Gastroesophageal sphincter (tissue), 4 donors: ENCODE measurements at regions not wholly inside any gene's neighbourhood (a gene's known extent, or its start where the extent isn't known, plus 50 kb on each side); places are given as distances from the start of the nearest gene placed in this dataset.
"Not testable (repeated sequence)": the region's sequence is repeated elsewhere in the genome, so short reads cannot be mapped to it uniquely, and the experiment has no call there.

ENCODE experiments used
- ATAC-seq: fragments of 150-250 bp; one replicate; pipeline ENCODE4 v1.9.1; 2016; ENCODE audit warnings: mild to moderate bottlenecking, moderate library complexity
- H3K27ac ChIP-seq, 4 donors: fragments of 200-600 bp; sonication (generic) in 3 of 4; 1 replicate in 3 of 4; 2 replicates in 1 of 4; pipeline ENCODE4 v1.5.1; 2016 to 2019
- H3K27me3 ChIP-seq: fragments of 200-600 bp; sonication (generic); one replicate; pipeline ENCODE4 v1.5.1; 2019
- H3K36me3 ChIP-seq, 2 donors: fragments of 200-600 bp; sonication (generic); one replicate each; pipeline ENCODE4 v1.5.1; 2019; ENCODE audit warnings: control low read depth in 1 of 2
- H3K4me1 ChIP-seq, 3 donors: fragments of 200-600 bp; sonication (generic); 1 replicate in 2 of 3; 2 replicates in 1 of 3; pipeline ENCODE4 v1.5.1; 2016 to 2019; ENCODE audit warnings: control low read depth in 2 of 3
- H3K4me3 ChIP-seq, 2 donors: fragments of 200-600 bp; sonication (generic); one replicate each; pipeline ENCODE4 v1.5.1; 2019; ENCODE audit warnings: mild to moderate bottlenecking in 1 of 2, moderate library complexity in 1 of 2
- H3K9me3 ChIP-seq, 3 donors: fragments of 200-600 bp; sonication (generic); one replicate each; pipeline ENCODE4 v1.5.1; 2017 to 2019; ENCODE audit warnings: control low read depth in 2 of 3
- EP300 ChIP-seq: sonication (generic); formaldehyde crosslinking; IDR thresholded peaks from one replicate; pipeline ENCODE4 v1.6.1; 2017; ENCODE audit warnings: antibody characterized with exemption, mild to moderate bottlenecking
- POLR2A ChIP-seq, 2 donors: fragments of 450-650 bp; IDR thresholded peaks; one replicate each; pipeline ENCODE4 v1.6.1; 2017; ENCODE audit warnings: antibody characterized with exemption in 2 of 2, mild to moderate bottlenecking in 2 of 2, moderate library complexity in 1 of 2
- POLR2AphosphoS5 ChIP-seq: sonication (generic); formaldehyde crosslinking; IDR thresholded peaks from one replicate; pipeline ENCODE4 v1.6.1; 2017; ENCODE audit warnings: antibody characterized with exemption
- WGBS, 2 donors: methylation state at CpG; one replicate each; pipeline ENCODE4 v1.1.5; 2018; ENCODE audit warnings: low coverage in 1 of 2; 5-methylcytosine and 5-hydroxymethylcytosine counted together
- TF ChIP-seq, protein P1 (sequence below), 4 experiments: fragments of 200-600 bp in 2 of 4; fragments of 450-650 bp in 2 of 4; sonication (generic) in 1 of 4; IDR thresholded peaks; one replicate each; pipeline ENCODE4 v1.5.1; 2017 to 2019; ENCODE audit warnings: antibody characterized with exemption in 4 of 4, mild to moderate bottlenecking in 2 of 4, moderate library complexity in 2 of 4

DNA sequence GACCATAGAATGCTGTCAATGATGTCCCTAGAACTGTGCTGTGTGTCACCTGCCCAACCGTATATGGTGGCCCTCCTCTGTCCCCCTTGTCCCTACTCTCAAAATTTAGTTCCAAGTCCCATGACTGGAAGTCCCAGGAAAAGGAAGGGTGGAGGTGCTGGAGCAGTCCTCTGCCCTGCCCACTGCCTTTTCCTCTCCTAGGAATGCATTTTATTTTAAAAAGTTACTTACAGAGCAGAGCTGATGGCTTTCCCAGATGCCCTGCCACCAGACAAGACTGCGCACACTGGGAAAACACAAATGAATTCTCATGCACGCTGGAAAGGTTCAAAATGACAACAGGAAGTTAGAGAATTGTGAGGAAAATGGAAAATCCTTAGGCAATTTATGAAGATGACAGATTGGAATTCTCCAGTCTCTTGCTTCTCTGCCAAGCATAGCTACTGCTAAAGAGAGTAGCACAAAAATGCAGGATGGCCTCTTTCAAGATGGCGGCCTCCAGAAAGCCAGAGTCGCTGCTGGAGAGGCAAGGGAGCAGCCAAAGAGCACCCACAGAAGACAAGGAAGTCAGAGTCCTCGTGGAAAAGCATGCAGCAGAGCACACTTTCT, 117.1 kb upstream of the TSC22D1 start:
- H3K27me3 ChIP-seq = no peaks in the 10 kb centered on the region
- ATAC-seq = no peak
- no peaks in the 10 kb centered on the region for H3K9me3 ChIP-seq
- no peak overlapping the region for H3K27ac ChIP-seq
- WGBS, 2 donors = 71 to 85% methylated on average over 4 to 6 of the region's 6 CpGs
- H3K4me3 ChIP-seq = no peak overlapping the region
- peaks cover 0 to 3% (median 0%) of the 10 kb centered on the region in 3 donors for H3K4me1 ChIP-seq
- H3K36me3 ChIP-seq = no peaks in the 10 kb centered on the region
- TF ChIP-seq POLR2A (IDR thresholded peaks at IDR 0.05) = no peak
- no peak for TF ChIP-seq EP300
- TF ChIP-seq POLR2AphosphoS5 = no peak
- TF ChIP-seq, protein P1, sequence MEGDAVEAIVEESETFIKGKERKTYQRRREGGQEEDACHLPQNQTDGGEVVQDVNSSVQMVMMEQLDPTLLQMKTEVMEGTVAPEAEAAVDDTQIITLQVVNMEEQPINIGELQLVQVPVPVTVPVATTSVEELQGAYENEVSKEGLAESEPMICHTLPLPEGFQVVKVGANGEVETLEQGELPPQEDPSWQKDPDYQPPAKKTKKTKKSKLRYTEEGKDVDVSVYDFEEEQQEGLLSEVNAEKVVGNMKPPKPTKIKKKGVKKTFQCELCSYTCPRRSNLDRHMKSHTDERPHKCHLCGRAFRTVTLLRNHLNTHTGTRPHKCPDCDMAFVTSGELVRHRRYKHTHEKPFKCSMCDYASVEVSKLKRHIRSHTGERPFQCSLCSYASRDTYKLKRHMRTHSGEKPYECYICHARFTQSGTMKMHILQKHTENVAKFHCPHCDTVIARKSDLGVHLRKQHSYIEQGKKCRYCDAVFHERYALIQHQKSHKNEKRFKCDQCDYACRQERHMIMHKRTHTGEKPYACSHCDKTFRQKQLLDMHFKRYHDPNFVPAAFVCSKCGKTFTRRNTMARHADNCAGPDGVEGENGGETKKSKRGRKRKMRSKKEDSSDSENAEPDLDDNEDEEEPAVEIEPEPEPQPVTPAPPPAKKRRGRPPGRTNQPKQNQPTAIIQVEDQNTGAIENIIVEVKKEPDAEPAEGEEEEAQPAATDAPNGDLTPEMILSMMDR (IDR thresholded peaks at IDR 0.05) = no peak

- Histone ChIP-seq H3K4me3 (no peak overlapping the region), H3K27me3 (no peaks in the 10 kb centered on the region), H3K4me1 (peaks cover 0 to 3% (median 0%) of the 10 kb centered on the region in 3 donors), H3K27ac (no peak overlapping the region), H3K9me3 (no peaks in the 10 kb centered on the region), H3K36me3 (no peaks in the 10 kb centered on the region)
- WGBS, 2 donors = 85 to 93% methylated on average over 2 of the region's 2 CpGs
- no peak for TF ChIP-seq POLR2AphosphoS5
- no peak for TF ChIP-seq POLR2A (IDR thresholded peaks at IDR 0.05)
- TF ChIP-seq, protein P1 (IDR thresholded peaks at IDR 0.05) = no peak
- TF ChIP-seq EP300 = no peak
- ATAC-seq = no peak
These were observed 116.1 kb upstream of the TSC22D1 start for GRCh38 chr13:44692173-44692713.

DNA sequence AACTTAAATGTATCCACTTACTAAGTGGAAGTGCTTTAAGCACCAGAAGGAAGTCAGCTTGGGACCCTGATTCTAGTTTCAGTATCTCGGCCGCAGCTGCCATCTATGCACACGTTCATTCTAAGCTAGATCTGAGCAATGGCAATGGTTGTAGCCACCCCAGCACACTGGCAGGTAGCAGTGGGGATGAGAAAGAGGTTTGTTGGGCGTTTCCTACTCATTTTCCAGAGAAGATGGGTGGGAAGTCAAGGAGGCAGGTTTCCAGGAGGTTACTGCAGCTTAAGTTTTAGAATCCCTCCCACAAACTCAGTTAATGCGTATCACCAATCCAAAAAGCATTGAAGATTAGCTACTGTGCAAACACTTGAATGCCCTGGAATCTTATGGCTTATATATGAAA, 114.2 kb upstream of the TSC22D1 start:
- H3K36me3 ChIP-seq = no peaks in the 10 kb centered on the region
- WGBS, 2 donors = 76 to 86% methylated on average over 5 of the region's 5 CpGs
- no peak for ATAC-seq
- TF ChIP-seq POLR2AphosphoS5 = no peak
- H3K4me1 ChIP-seq = peaks cover 0 to 3% (median 0%) of the 10 kb centered on the region in 3 donors
- H3K27me3 ChIP-seq = no peaks in the 10 kb centered on the region
- no peak overlapping the region for H3K27ac ChIP-seq
- H3K9me3 ChIP-seq = no peaks in the 10 kb centered on the region
- no peak overlapping the region for H3K4me3 ChIP-seq

- ATAC-seq = no peak
- Histone ChIP-seq H3K27ac (no peak overlapping the region), H3K36me3 (no peaks in the 10 kb centered on the region), H3K4me1 (peaks cover 0 to 3% (median 0%) of the 10 kb centered on the region in 3 donors), H3K4me3 (no peak overlapping the region), H3K27me3 (no peaks in the 10 kb centered on the region), H3K9me3 (no peaks in the 10 kb centered on the region)
- no peak for TF ChIP-seq POLR2A (IDR thresholded peaks at IDR 0.05)
- TF ChIP-seq POLR2AphosphoS5 = no peak
These were observed 112.5 kb upstream of the TSC22D1 start for GRCh38 chr13:44688652-44689051.

- no peak for ATAC-seq
- H3K36me3 ChIP-seq = no peaks in the 10 kb centered on the region
- WGBS, 2 donors = 92 to 94% methylated on average over 4 of the region's 4 CpGs
- no peaks in the 10 kb centered on the region for H3K9me3 ChIP-seq
- peaks cover 0 to 3% (median 0%) of the 10 kb centered on the region in 3 donors for H3K4me1 ChIP-seq
- no peak overlapping the region for H3K27ac ChIP-seq
- H3K27me3 ChIP-seq = no peaks in the 10 kb centered on the region
- no peak overlapping the region for H3K4me3 ChIP-seq
- TF ChIP-seq, protein P1 (IDR thresholded peaks at IDR 0.05) = no peak
- TF ChIP-seq POLR2AphosphoS5 (no peak), EP300 (no peak), POLR2A (IDR thresholded peaks at IDR 0.05) (no peak)
These were observed 110.4 kb upstream of the TSC22D1 start for GRCh38 chr13:44686531-44686934.

DNA sequence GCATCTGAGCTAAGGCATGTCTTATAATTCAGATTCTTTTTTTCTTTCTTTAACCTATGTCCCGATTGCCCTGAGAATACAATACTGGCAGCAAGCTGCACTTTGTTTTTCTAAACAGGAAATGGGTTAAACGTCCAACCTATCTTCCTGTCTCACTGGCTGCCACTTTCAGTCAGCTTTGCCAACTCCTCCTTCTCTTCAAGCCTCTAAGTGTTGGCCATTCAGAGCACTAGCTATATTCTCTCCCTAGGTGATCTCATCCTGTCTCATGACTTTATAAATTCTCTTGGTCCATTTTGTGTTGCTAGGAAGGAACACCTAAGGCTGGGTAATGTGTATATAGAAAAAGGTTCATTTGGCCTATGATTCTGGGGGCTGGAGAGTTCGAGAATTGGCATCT, 109.5 kb upstream of the TSC22D1 start:
- 0 to 69% methylated on average over 1 to 3 of the region's 3 CpGs for WGBS, 2 donors
- no peak for ATAC-seq
- H3K36me3 ChIP-seq = no peaks in the 10 kb centered on the region
- H3K27me3 ChIP-seq = no peaks in the 10 kb centered on the region
- H3K27ac ChIP-seq = no peak overlapping the region
- H3K4me3 ChIP-seq = no peak overlapping the region
- TF ChIP-seq POLR2A (IDR thresholded peaks at IDR 0.05) = no peak
- TF ChIP-seq POLR2AphosphoS5 = no peak
- TF ChIP-seq, protein P1 (IDR thresholded peaks at IDR 0.05) = no peak
- TF ChIP-seq EP300 = no peak
- H3K4me1 ChIP-seq = peaks cover 0 to 3% (median 0%) of the 10 kb centered on the region in 3 donors
- no peaks in the 10 kb centered on the region for H3K9me3 ChIP-seq

DNA sequence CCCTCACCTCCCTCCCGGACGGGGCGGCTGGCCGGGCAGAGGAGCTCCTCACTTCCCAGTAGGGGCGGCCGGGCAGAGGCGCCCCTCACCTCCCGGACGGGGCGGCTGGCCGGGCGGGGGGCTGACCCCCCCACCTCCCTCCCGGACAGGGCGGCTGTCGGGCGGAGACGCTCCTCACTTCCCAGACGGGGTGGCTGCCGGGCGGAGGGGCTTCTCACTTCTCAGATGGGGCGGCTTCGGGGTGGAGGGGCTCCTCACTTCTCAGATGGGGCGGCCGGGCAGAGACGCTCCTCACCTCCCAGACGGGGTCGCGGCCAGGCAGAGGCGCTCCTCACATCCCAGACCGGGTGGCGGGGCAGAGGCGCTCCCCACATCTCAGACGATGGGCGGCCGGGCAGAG, 106.3 kb upstream of the TSC22D1 start:
- H3K9me3 ChIP-seq, H3K4me1 ChIP-seq, H3K27me3 ChIP-seq, H3K4me3 ChIP-seq, ATAC-seq, H3K36me3 ChIP-seq, H3K27ac ChIP-seq: not testable (repeated sequence)
- no CpG with 5 or more reads among the region's 35 CpGs for WGBS, 2 donors
